HCT116 (cell line): ENCODE measurements at regions not wholly inside any gene's neighbourhood (a gene's known extent, or its start where the extent isn't known, plus 50 kb on each side); places are given as distances from the start of the nearest gene placed in this dataset.

ENCODE experiments used
- CTCF ChIP-seq, 3 experiments: fragments of 200-600 bp in 1 of 3; sonication (generic) in 1 of 3; IDR thresholded peaks in 2 of 3; conservative IDR thresholded peaks in 1 of 3; 2 replicates each; pipeline ENCODE4 v1.5.1; 2012 to 2017; ENCODE audit warnings: low read depth in 2 of 3, low read length in 2 of 3, antibody characterized with exemption in 1 of 3, borderline replicate concordance in 1 of 3, control low read depth in 1 of 3, mild to moderate bottlenecking in 1 of 3, mixed read lengths in 1 of 3, mixed run types in 1 of 3, moderate library complexity in 1 of 3; ENCODE audit not compliant: insufficient read depth in 1 of 3
- ELF1 ChIP-seq: IDR thresholded peaks from 2 replicates; pipeline ENCODE4 v1.6.1; 2012; ENCODE audit warnings: low read depth, borderline replicate concordance
- EZH2 ChIP-seq: fragments of 200-600 bp; sonication (generic); IDR thresholded peaks from 2 replicates; pipeline ENCODE4 v1.6.1; 2017; ENCODE audit warnings: antibody characterized with exemption, mixed run types
- EZH2phosphoT487 ChIP-seq: fragments of 200-600 bp; IDR thresholded peaks from 2 replicates; pipeline ENCODE4 v1.6.1; 2018; ENCODE audit warnings: antibody characterized with exemption, borderline replicate concordance
- MAX ChIP-seq: IDR thresholded peaks from 2 replicates; pipeline ENCODE4 v1.6.1; 2012
- POLR2AphosphoS5 ChIP-seq: IDR thresholded peaks from 2 replicates; pipeline ENCODE4 v1.6.1; 2011; ENCODE audit warnings: mild to moderate bottlenecking, low read depth, low read length, moderate library complexity
- RAD21 ChIP-seq: IDR thresholded peaks from 2 replicates; pipeline ENCODE4 v1.6.1; 2012; ENCODE audit warnings: low read depth, mild to moderate bottlenecking
- SIN3A ChIP-seq: IDR thresholded peaks from 2 replicates; pipeline ENCODE4 v1.6.1; 2012; ENCODE audit warnings: low read depth
- SP1 ChIP-seq: IDR thresholded peaks from 2 replicates; pipeline ENCODE4 v1.6.1; 2012; ENCODE audit warnings: low read depth

- no peak for TF ChIP-seq CTCF (IDR thresholded peaks at IDR 0.05 in 2 of 3, conservative IDR thresholded peaks at IDR 0.05 in 1 of 3; ENCODE audit: borderline replicate concordance in 1 of 3, insufficient read depth in 1 of 3, low read depth in 2 of 3, low read length in 2 of 3)
- TF ChIP-seq MAX, result no peak
- no peak for TF ChIP-seq ELF1
- TF ChIP-seq SIN3A, result no peak
- no peak for TF ChIP-seq EZH2phosphoT487
- TF ChIP-seq POLR2AphosphoS5, result no peak
- TF ChIP-seq EZH2, result no peak
- TF ChIP-seq SP1, result no peak
- no peak for TF ChIP-seq RAD21
Measured at GRCh38 chr3:143918848-143919247, 52.8 kb upstream of the DIPK2A start.
